ENCODE measurements at regions not wholly inside any gene's neighbourhood (a gene's known extent, or its start where the extent isn't known, plus 50 kb on each side); places are given as distances from the start of the nearest gene placed in this dataset.

GRCh38 chr9:73219985-73220626 lies 68.4 kb downstream of the ANXA1 start:
- no peak overlapping the region for H3K4me3 Mint-ChIP-seq
- H3K27ac Mint-ChIP-seq, result no peak overlapping the region
- H3K27me3 Mint-ChIP-seq, result peaks cover 4% of the 10 kb centered on the region
- peaks cover 0 to 2% (median 1%) of the 10 kb centered on the region in 3 donors for H3K4me1 Mint-ChIP-seq
- no peaks in the 10 kb centered on the region for H3K9me3 Mint-ChIP-seq
- H3K36me3 Mint-ChIP-seq, result peaks cover 3% of the 10 kb centered on the region

GRCh38 chr9:73223594-73223993 lies 71.9 kb downstream of the ANXA1 start:
- Mint-ChIP-seq H3K9me3 (peaks cover 0 to 3% (median 0%) of the 10 kb centered on the region in 3 donors), H3K4me3 (no peak overlapping the region), H3K4me1 (no peaks in the 10 kb centered on the region), H3K36me3 (peaks cover 3% of the 10 kb centered on the region), H3K27ac (no peak overlapping the region), H3K27me3 (peaks cover 4% of the 10 kb centered on the region)

DNA sequence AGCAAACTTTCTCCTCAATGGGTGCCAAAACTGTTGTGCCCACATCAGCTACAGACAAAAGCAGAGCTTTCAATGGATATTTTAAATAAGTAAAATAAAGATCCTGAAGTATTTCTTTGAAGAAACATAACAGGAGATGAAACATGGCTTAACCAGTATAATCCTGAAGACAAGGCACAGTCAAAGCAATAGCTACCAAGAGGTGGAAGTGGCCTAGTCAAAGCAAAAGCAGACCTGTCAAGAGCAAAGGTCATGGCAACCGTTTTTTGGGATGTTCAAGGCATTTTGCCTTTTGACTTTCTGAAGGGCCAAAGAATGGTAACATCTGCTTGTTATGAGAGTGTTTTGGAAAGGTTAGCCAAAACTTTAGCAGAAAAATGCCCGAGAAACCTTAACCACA lies 77.9 kb downstream of the ANXA1 start:
- Mint-ChIP-seq H3K27me3 (no peaks in the 10 kb centered on the region), H3K9me3 (peaks cover 0 to 3% (median 0%) of the 10 kb centered on the region in 3 donors), H3K4me3 (no peak overlapping the region), H3K27ac (no peak overlapping the region), H3K36me3 (peaks cover under 1% of the 10 kb centered on the region), H3K4me1 (no peaks in the 10 kb centered on the region)

GRCh38 chr9:73230251-73230650 lies 78.6 kb downstream of the ANXA1 start:
- no peak overlapping the region for H3K4me3 Mint-ChIP-seq
- H3K27ac Mint-ChIP-seq, result no peak overlapping the region
- peaks cover 0 to 1% (median 0%) of the 10 kb centered on the region in 3 donors for H3K9me3 Mint-ChIP-seq
- H3K27me3 Mint-ChIP-seq, result no peaks in the 10 kb centered on the region
- H3K36me3 Mint-ChIP-seq, result no peaks in the 10 kb centered on the region
- no peaks in the 10 kb centered on the region for H3K4me1 Mint-ChIP-seq

DNA sequence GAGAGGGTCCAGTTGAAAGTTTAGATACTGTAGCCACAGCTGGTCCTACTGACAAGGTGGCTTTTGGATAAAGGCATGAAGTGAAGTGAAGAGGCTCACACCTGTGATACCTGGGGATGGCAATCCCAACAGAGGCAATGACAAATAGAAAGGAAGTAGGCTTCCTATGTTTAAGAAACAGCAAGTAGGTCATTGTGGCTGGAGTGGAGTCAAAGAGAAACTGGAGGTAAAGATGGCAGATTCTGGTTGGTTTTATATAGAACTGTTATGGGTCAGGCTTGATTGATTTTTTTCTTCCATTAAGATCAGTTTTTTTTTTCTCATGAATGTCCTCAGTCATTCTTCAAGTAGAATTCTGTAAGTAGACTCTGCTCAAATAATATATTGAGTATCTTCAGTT lies 79.5 kb downstream of the ANXA1 start:
- no peaks in the 10 kb centered on the region for H3K27me3 Mint-ChIP-seq
- no peaks in the 10 kb centered on the region for H3K36me3 Mint-ChIP-seq
- H3K27ac Mint-ChIP-seq, result no peak overlapping the region
- H3K9me3 Mint-ChIP-seq, result no peaks in the 10 kb centered on the region
- H3K4me1 Mint-ChIP-seq, result no peaks in the 10 kb centered on the region
- no peak overlapping the region for H3K4me3 Mint-ChIP-seq

DNA sequence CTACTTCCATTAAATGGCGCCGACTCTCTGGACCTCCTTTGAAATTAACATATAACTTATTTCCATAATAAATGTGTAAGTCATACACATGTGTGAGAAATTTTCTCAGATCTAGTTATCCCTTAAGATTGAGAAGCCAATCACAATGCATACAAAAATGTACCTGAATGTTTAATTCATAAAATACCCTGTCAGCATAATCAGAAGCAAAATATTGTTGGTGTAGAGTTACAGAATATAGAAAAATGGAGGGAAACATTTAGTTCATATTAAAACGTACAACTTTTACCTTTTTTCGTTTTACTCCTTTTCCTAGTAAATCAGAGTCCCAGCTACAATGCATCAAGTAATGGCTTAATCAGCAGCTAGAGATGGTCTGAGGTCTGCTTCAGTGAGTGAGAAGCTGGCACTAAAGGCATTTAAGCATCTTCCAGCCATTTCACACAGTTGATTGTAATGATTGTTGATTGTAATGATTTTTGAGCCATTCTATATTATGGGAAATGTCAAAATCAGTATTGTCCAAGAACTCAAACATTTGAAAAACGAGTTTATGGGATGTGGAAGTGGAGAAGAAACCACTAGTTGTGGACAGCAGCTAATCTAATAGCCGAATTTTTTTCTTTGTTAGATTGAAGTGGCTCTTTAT lies 81.8 kb downstream of the ANXA1 start:
- no peak overlapping the region for H3K27ac Mint-ChIP-seq
- peaks cover 2% of the 10 kb centered on the region for H3K27me3 Mint-ChIP-seq
- no peaks in the 10 kb centered on the region for H3K9me3 Mint-ChIP-seq
- no peak overlapping the region for H3K4me3 Mint-ChIP-seq
- H3K4me1 Mint-ChIP-seq, result no peaks in the 10 kb centered on the region
- no peaks in the 10 kb centered on the region for H3K36me3 Mint-ChIP-seq

- Mint-ChIP-seq H3K4me1 (no peaks in the 10 kb centered on the region), H3K9me3 (no peaks in the 10 kb centered on the region), H3K36me3 (no peaks in the 10 kb centered on the region), H3K27ac (no peak overlapping the region), H3K4me3 (no peak overlapping the region), H3K27me3 (peaks cover 2% of the 10 kb centered on the region)
Measured at GRCh38 chr9:73234008-73234360, 82.3 kb downstream of the ANXA1 start.

DNA sequence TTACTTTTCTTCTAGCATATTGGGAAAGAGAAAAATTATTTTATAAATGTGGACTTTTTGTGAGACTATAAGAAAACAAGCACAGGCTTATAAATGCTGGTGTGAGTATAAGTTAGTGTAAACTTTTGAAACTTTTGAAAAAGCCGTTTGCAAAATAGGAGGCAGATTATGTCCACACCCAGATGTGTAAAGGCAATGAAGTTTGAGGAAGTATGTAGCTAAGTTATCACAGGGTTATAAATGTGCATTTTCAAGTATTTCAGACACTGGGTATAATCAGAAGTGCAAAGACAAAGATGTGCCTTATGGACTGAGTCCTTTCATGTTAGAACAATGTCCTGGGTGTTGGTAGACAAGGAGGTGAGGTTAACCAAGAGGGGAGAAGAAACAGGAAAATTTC lies 85.5 kb downstream of the ANXA1 start:
- H3K4me1 Mint-ChIP-seq, result no peaks in the 10 kb centered on the region
- no peak overlapping the region for H3K27ac Mint-ChIP-seq
- peaks cover 2% of the 10 kb centered on the region for H3K27me3 Mint-ChIP-seq
- H3K9me3 Mint-ChIP-seq, result no peaks in the 10 kb centered on the region
- no peaks in the 10 kb centered on the region for H3K36me3 Mint-ChIP-seq
- no peak overlapping the region for H3K4me3 Mint-ChIP-seq

- no peaks in the 10 kb centered on the region for H3K4me1 Mint-ChIP-seq
Measured at GRCh38 chr9:73239570-73240265, 88.1 kb downstream of the ANXA1 start.

DNA sequence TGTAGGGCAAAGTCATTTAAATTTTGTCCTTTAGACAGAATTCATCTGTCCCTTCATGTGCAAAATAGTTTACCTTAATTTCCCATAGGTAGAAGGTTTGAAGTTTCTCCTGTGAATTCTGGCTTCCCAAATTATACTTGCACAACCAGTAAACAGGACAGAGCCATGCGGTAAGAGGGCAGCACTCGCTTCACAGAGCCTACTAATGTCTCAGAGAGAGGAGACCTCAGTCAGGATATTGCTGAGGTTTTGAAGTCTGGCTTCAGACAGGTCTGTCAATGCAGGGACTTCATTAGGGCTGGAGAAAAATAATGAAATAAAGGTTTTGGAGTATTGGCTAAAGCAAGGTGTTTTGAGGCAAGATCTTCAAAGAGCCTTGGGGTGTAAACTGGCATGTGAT lies 91.4 kb downstream of the ANXA1 start:
- Mint-ChIP-seq H3K27me3 (no peaks in the 10 kb centered on the region), H3K4me1 (no peaks in the 10 kb centered on the region), H3K4me3 (no peak overlapping the region), H3K27ac (no peak overlapping the region), H3K36me3 (no peaks in the 10 kb centered on the region), H3K9me3 (no peaks in the 10 kb centered on the region)

More at GRCh38 chr9:73239570-73240265, 88.1 kb downstream of the ANXA1 start:
- H3K4me3 Mint-ChIP-seq, result no peak overlapping the region
- no peaks in the 10 kb centered on the region for H3K9me3 Mint-ChIP-seq
- no peak overlapping the region for H3K27ac Mint-ChIP-seq
- H3K27me3 Mint-ChIP-seq, result peaks cover 2% of the 10 kb centered on the region
- no peaks in the 10 kb centered on the region for H3K36me3 Mint-ChIP-seq

DNA sequence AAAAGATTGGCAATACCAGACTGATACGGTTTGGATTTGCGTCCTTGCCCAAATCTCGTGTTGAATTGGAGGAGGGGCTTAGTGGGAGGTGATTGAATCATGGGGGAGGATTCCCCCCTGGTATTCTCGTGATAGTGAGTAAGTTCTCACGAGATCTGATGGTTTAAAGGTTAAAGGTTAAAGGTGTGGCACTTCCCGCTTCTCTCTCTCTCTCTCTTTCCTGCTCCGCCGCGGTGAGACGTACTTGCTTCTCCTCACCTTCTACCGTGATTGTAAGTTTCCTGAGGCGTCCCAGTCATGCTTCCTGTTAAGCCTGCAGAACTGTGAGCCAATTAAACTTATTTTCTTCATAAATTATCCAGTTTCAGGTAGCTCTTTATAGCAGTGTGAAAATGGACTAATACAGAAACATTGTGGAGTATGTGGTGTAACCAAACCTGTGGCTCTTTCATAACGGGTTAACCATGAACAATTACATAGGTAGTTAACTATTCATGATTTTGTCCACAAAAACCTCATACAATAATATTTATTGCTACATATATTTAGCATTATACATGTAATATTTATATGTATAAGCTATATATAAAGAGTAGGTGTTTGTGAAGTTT lies 107.5 kb downstream of the ANXA1 start:
- Mint-ChIP-seq H3K27ac (no peak overlapping the region), H3K9me3 (peaks cover 0 to 3% (median 0%) of the 10 kb centered on the region in 3 donors), H3K4me3 (no peak overlapping the region), H3K36me3 (no peaks in the 10 kb centered on the region), H3K27me3 (no peaks in the 10 kb centered on the region), H3K4me1 (peaks cover 0 to 1% (median 0%) of the 10 kb centered on the region in 3 donors)

- Mint-ChIP-seq H3K4me1 (peaks cover 0 to 1% (median 0%) of the 10 kb centered on the region in 3 donors), H3K4me3 (no peak overlapping the region), H3K9me3 (peaks cover 0 to 4% (median 0%) of the 10 kb centered on the region in 3 donors), H3K27ac (no peak overlapping the region), H3K36me3 (no peaks in the 10 kb centered on the region), H3K27me3 (no peaks in the 10 kb centered on the region)
Measured at GRCh38 chr9:73260506-73260905, 108.8 kb downstream of the ANXA1 start.

DNA sequence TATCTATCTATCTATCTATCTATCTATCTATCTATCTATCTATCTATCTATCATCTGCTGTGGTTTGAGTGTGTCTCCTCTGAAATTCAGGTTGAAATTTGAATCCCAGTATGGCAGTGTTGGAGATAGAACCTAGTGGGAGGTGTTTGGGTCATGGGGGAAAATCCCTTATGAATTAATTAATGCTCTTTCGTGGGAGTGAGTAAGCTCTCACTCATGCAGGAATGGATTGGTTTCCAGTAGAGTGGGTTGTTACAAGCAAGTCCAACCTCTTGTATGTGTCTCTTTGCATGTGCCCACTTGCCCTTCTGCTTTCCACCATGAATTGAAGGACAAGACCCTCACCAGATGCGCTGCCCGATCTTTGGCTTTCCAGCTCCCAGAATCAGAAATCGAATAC lies 113.0 kb downstream of the ANXA1 start:
- Mint-ChIP-seq H3K9me3 (peaks cover 0 to 3% (median 0%) of the 10 kb centered on the region in 3 donors), H3K4me3 (no peak overlapping the region), H3K27me3 (peaks cover 1% of the 10 kb centered on the region), H3K27ac (no peak overlapping the region), H3K4me1 (no peaks in the 10 kb centered on the region), H3K36me3 (no peaks in the 10 kb centered on the region)

DNA sequence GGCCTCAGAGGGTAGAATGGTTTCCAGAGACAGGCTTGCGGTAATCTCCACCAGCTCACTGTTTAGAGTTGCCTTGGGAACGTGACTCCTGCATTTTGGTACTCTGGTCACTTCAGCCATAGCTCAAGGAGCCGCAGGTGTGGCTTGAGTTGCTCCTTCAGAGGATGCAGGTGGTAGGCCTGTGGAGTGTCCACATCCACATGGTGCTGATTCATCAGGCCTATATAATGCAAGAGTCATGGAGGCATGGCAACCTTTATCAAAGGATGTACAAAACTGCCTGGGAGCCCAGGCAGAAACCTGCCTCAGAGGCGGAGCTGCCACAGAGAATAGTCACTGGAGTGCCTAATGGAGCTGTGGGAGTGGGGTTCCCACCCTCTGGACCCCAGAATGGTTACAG lies 114.2 kb downstream of the ANXA1 start:
- Mint-ChIP-seq H3K27me3 (peaks cover 1% of the 10 kb centered on the region), H3K36me3 (no peaks in the 10 kb centered on the region), H3K4me1 (no peaks in the 10 kb centered on the region), H3K27ac (no peak overlapping the region), H3K9me3 (peaks cover 0 to 3% (median 0%) of the 10 kb centered on the region in 3 donors), H3K4me3 (no peak overlapping the region)

GRCh38 chr9:73269430-73270101 lies 117.9 kb downstream of the ANXA1 start:
- no peak overlapping the region for H3K4me3 Mint-ChIP-seq
- no peaks in the 10 kb centered on the region for H3K36me3 Mint-ChIP-seq
- H3K9me3 Mint-ChIP-seq, result peaks cover 0 to 1% (median 0%) of the 10 kb centered on the region in 3 donors
- no peak overlapping the region for H3K27ac Mint-ChIP-seq
- H3K4me1 Mint-ChIP-seq, result no peaks in the 10 kb centered on the region
- H3K27me3 Mint-ChIP-seq, result peaks cover 1% of the 10 kb centered on the region

All from IgD-negative memory B cell (primary cell).